ENCODE measurements at regions not wholly inside any gene's neighbourhood (a gene's known extent, or its start where the extent isn't known, plus 50 kb on each side); places are given as distances from the start of the nearest gene placed in this dataset.

DNA sequence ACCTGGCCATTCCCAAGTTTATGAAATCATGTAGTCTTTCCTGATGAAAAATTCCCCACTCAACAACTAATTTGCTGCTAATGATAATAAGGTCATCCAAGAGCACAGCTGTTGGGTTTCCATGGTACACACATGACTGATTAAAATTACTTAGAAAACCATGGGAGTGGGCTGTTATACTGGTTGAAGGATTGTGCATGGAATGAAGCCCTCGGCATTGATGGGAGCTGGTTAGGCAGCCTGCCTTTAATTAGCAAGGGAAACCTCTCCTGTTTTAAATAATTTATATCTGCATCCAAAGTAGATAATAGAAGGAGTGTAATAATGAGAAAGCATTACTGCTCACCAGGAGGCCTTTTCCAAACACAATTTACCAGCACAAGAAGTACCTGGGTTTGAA is 235.1 kb upstream of the CFAP20DC start:
- Histone ChIP-seq H3K27ac (no peak overlapping the region), H3K4me3 (no peak overlapping the region), H3K4me1 (peaks cover 0 to 13% (median 0%) of the 10 kb centered on the region in 12 donors), H3K9me3 (no peaks in the 10 kb centered on the region), H3K36me3 (no peaks in the 10 kb centered on the region), H3K27me3 (no peaks in the 10 kb centered on the region)
- ATAC-seq (no peak), DNase-seq (no peak)
- WGBS, 4 donors = 62 to 84% (median 71%) methylated on average over 1 of the region's 1 CpG
- TF ChIP-seq POLR2A (IDR thresholded peaks at IDR 0.05) = no peak
- TF ChIP-seq, protein P1, sequence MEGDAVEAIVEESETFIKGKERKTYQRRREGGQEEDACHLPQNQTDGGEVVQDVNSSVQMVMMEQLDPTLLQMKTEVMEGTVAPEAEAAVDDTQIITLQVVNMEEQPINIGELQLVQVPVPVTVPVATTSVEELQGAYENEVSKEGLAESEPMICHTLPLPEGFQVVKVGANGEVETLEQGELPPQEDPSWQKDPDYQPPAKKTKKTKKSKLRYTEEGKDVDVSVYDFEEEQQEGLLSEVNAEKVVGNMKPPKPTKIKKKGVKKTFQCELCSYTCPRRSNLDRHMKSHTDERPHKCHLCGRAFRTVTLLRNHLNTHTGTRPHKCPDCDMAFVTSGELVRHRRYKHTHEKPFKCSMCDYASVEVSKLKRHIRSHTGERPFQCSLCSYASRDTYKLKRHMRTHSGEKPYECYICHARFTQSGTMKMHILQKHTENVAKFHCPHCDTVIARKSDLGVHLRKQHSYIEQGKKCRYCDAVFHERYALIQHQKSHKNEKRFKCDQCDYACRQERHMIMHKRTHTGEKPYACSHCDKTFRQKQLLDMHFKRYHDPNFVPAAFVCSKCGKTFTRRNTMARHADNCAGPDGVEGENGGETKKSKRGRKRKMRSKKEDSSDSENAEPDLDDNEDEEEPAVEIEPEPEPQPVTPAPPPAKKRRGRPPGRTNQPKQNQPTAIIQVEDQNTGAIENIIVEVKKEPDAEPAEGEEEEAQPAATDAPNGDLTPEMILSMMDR (IDR thresholded peaks at IDR 0.05) = no peak
- intact Hi-C loops (cut with DNase I) = no loop called here

DNA sequence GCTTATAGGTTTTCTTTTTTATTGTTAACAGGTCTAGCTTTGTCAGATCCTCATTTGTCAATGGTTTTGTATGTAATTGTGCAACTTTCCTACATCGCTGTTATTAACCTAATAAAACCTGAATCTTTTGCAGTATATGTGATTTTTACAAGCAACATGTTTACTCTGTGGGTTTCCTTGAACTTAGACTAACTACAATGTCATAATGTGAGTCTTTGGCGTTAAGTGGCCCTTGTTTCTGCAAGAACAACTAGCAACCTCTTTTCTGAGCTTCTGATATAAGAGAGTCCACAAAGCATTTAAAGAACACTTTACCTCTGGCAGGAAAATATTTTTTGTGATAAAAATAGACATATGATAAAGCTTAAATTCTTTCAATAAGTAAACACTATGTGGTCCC is 230.3 kb upstream of the CFAP20DC start:
- DNase-seq = no peak
- H3K36me3 ChIP-seq = no peaks in the 10 kb centered on the region
- no peaks in the 10 kb centered on the region for H3K9me3 ChIP-seq
- ATAC-seq = no peak
- no peak overlapping the region for H3K4me3 ChIP-seq
- WGBS, 4 donors = 66 to 78% (median 70%) methylated on average over 2 of the region's 2 CpGs
- peaks cover 0 to 3% (median 0%) of the 10 kb centered on the region in 12 donors for H3K4me1 ChIP-seq
- H3K27ac ChIP-seq = no peak overlapping the region
- TF ChIP-seq, protein P1 (IDR thresholded peaks at IDR 0.05) = no peak
- TF ChIP-seq POLR2A (IDR thresholded peaks at IDR 0.05) = no peak
- intact Hi-C loops (cut with DNase I) = no loop called here
- H3K27me3 ChIP-seq = no peaks in the 10 kb centered on the region

DNA sequence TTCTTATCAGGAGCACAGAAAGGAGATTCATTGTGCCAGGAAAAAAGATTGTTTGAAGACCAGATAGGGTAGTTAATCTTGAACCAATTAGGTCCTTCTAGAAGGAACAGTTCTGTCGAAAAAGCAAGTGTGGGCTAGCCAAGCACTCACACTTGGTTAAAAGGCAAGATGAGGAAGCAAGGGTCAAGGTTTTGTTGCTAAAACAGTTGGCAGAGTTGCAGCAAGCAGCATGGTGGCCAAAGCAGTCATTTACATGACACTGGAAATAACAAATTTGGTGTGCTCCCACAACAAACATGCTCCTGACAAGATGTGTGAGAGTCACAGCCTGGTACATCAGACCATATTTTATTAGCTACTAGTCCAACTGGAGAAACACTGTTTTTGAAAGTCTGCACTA is 228.0 kb upstream of the CFAP20DC start:
- WGBS, 4 donors = 48 to 71% (median 61%) methylated on average over 1 of the region's 1 CpG
- DNase-seq = no peak
- H3K36me3 ChIP-seq = no peaks in the 10 kb centered on the region
- TF ChIP-seq POLR2A (IDR thresholded peaks at IDR 0.05) = no peak
- TF ChIP-seq, protein P1 (IDR thresholded peaks at IDR 0.05) = no peak
- intact Hi-C loops (cut with DNase I) = no loop called here
- no peak for ATAC-seq
- H3K27ac ChIP-seq = no peak overlapping the region
- no peaks in the 10 kb centered on the region for H3K27me3 ChIP-seq
- no peak overlapping the region for H3K4me3 ChIP-seq
- peaks cover 0 to 3% (median 0%) of the 10 kb centered on the region in 12 donors for H3K4me1 ChIP-seq
- no peaks in the 10 kb centered on the region for H3K9me3 ChIP-seq

DNA sequence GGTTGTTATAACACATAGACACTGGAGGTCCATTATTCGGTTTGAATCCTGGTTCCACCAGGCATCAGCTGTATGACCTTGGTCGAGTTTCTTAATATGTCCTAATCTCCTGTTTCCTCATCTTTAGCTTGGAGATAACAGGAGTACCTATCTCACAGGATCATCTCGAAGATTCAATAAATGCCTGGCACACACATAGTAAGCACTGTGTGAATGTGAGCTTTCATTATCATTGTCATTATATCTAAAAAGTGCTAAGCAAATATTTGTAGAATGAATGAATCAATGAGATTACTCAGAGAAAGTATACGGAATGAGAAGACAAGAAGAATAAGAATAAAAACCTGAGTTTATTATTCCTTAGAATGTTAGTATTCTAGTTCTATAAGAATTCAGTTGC is 227.4 kb upstream of the CFAP20DC start:
- 76 to 85% (median 80%) methylated on average over 4 of the region's 4 CpGs for WGBS, 4 donors
- Histone ChIP-seq H3K9me3 (no peaks in the 10 kb centered on the region), H3K36me3 (no peaks in the 10 kb centered on the region), H3K4me1 (peaks cover 0 to 3% (median 0%) of the 10 kb centered on the region in 12 donors), H3K4me3 (no peak overlapping the region), H3K27ac (no peak overlapping the region), H3K27me3 (no peaks in the 10 kb centered on the region)
- ATAC-seq (no peak), DNase-seq (no peak)
- intact Hi-C loops (cut with DNase I) = no loop called here
- TF ChIP-seq POLR2A (IDR thresholded peaks at IDR 0.05) = no peak

DNA sequence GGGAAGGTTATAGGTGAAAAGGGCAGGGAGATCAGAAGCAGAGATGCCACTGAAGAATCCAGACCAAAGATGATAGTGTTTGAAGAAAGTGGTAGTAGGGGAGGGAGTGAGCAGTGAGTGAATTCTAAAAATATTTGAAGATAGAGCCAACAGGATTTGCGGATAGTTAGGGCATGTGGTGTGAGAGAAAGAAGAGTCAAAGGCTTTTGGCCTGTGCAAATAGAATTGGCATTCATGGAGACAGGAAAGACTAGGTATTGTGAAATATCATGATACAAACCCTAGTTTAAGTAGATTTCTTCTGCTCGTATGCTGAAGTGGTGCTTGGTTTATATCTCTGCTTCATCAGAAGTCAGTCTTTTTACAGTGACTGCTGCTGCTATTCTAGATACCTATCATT is 224.2 kb upstream of the CFAP20DC start:
- Histone ChIP-seq H3K4me1 (no peaks in the 10 kb centered on the region), H3K36me3 (no peaks in the 10 kb centered on the region), H3K9me3 (no peaks in the 10 kb centered on the region), H3K4me3 (no peak overlapping the region), H3K27me3 (no peaks in the 10 kb centered on the region), H3K27ac (no peak overlapping the region)
- ATAC-seq (no peak), DNase-seq (no peak)
- intact Hi-C loops (cut with DNase I) = no loop called here
- no peak for TF ChIP-seq POLR2A (IDR thresholded peaks at IDR 0.05)
- TF ChIP-seq, protein P1 (IDR thresholded peaks at IDR 0.05) = no peak
- WGBS, 4 donors = 37 to 71% (median 57%) methylated on average over 2 of the region's 2 CpGs

All from heart left ventricle (tissue), 16 donors.